Mesodermal cell (in vitro differentiated cells): ENCODE measurements at regions not wholly inside any gene's neighbourhood (a gene's known extent, or its start where the extent isn't known, plus 50 kb on each side); places are given as distances from the start of the nearest gene placed in this dataset.

Source experiments
- H3K27ac ChIP-seq: 2 replicates; pipeline ENCODE4 v1.7.0; 2013; ENCODE audit warnings: mild to moderate bottlenecking, low read depth, low read length, moderate library complexity; ENCODE audit not compliant: severe bottlenecking
- H3K36me3 ChIP-seq: 2 replicates; pipeline ENCODE4 v1.7.1; 2013; ENCODE audit warnings: mild to moderate bottlenecking, low read length, moderate library complexity; ENCODE audit not compliant: control insufficient read depth, insufficient read depth
- H3K4me1 ChIP-seq: one replicate; pipeline ENCODE4 v1.7.1; 2013; ENCODE audit warnings: mild to moderate bottlenecking, low read length; ENCODE audit not compliant: insufficient read depth, control insufficient read depth, poor library complexity, severe bottlenecking
- H3K4me3 ChIP-seq: 2 replicates; pipeline ENCODE4 v1.7.0; 2013; ENCODE audit warnings: low read length, control low read depth, mild to moderate bottlenecking; ENCODE audit not compliant: insufficient read depth, poor library complexity, severe bottlenecking; ENCODE audit errors: extremely low read depth
- H3K9me3 ChIP-seq: 2 replicates; pipeline ENCODE4 v1.7.1; 2013; ENCODE audit warnings: mild to moderate bottlenecking, low read length, moderate library complexity; ENCODE audit not compliant: control insufficient read depth
- WGBS, 2 experiments: methylation state at CpG; one replicate each; pipeline ENCODE4 v1.1.5; 2013; ENCODE audit warnings: missing lambda C conversion rate in 2 of 2; ENCODE audit not compliant: insufficient coverage in 2 of 2; 5-methylcytosine and 5-hydroxymethylcytosine counted together

- Histone ChIP-seq H3K36me3 (no peaks in the 10 kb centered on the region), H3K27ac (no peak overlapping the region), H3K9me3 (no peaks in the 10 kb centered on the region), H3K4me1 (peaks cover 4% of the 10 kb centered on the region), H3K4me3 (no peak overlapping the region)
- no CpG with 5 or more reads among the region's 4 CpGs for WGBS, 2 experiments
These were observed 524.8 kb upstream of the MAN1A1 start for GRCh38 chr6:119874381-119874780.

DNA sequence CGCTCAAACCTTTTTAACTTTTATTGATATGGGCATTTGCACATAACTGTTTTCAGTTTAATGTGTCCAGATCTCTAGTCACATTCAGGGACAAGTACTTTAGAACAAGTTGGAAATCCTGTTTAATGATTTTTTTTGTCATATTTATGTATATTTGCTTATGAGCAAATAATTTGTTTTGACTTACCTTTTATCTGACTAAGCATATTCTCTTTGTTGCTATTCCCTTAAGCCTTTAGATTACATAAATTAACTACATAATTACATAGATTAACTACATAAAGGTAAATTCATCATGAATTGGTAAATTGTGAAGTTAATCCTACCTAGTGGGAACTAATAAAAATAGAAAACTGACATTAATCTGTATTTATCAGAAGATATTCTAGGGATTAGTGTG lies 523.5 kb upstream of the MAN1A1 start:
- Histone ChIP-seq H3K9me3 (no peaks in the 10 kb centered on the region), H3K4me3 (no peak overlapping the region), H3K27ac (no peak overlapping the region), H3K4me1 (peaks cover 4% of the 10 kb centered on the region), H3K36me3 (no peaks in the 10 kb centered on the region)
- no CpG with 5 or more reads among the region's 1 CpG for WGBS, 2 experiments

GRCh38 chr6:119871520-119871919 lies 522.0 kb upstream of the MAN1A1 start:
- H3K4me1 ChIP-seq: peaks cover 4% of the 10 kb centered on the region
- no peak overlapping the region for H3K4me3 ChIP-seq
- H3K9me3 ChIP-seq: no peaks in the 10 kb centered on the region
- no peak overlapping the region for H3K27ac ChIP-seq
- no peaks in the 10 kb centered on the region for H3K36me3 ChIP-seq
- 80 to 83% methylated on average over 1 of the region's 2 CpGs for WGBS, 2 experiments

DNA sequence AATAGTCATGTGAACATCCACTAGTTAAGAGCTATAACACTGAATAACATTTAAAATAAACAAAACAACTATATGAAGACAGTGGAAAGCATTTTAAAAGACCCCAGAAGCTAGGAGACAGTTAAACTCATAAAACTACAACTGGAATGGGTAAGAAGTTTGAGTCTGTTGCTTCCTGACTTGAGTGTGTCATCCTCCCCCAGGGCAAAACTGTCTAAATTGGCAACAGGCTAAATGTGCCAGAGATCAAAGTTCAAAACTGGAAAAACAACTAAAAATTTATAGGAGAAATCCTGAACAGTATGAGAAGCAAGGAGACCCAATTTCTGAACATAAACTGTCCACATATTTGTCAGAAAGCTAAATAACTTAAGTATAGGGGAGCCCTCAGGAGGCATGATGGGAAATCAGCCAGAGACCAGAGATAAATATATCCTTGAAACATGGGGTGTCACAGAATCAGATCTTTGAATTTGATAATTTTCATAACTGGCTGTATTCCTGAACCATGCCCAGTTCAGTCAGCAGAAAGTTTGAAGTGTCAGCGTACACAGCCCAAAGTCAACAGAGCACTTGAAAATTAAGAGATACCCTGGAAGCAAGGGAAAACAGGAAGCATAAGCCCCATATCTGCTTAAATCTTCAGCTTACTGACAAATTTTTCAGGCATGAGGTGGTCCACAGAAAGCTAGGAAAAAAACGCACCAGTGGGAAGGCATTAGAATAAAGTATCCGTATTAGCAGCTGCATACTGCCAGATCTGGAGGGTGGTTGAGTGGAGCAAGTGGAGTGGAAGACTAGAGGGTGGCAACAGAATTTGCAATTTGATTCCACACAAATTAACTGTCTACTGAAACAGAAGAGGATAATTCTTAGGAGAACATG lies 516.1 kb upstream of the MAN1A1 start:
- no peak overlapping the region for H3K27ac ChIP-seq
- H3K36me3 ChIP-seq: no peaks in the 10 kb centered on the region
- 84 to 85% methylated on average over 3 of the region's 3 CpGs for WGBS, 2 experiments
- H3K4me3 ChIP-seq: no peak overlapping the region
- no peaks in the 10 kb centered on the region for H3K4me1 ChIP-seq
- no peaks in the 10 kb centered on the region for H3K9me3 ChIP-seq

DNA sequence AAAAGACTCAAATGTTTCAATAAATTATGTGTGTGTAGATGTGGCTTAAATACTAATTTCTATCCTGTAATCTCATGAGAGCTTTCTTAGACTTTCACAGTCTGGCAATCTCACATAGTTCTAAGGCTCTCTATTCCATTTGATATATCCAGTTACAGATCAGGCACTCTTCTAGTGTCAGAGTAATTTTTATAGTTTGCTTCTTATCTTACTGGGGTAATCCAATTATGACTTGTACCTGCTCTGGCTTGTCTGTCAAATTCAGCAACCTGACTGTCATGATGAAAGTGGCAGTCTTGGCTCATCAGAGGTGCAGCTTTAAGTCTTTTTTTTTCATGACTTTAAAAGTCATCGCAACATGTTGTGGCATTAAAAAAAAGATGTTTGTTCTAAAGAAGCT lies 513.2 kb upstream of the MAN1A1 start:
- Histone ChIP-seq H3K27ac (no peak overlapping the region), H3K36me3 (no peaks in the 10 kb centered on the region), H3K9me3 (no peaks in the 10 kb centered on the region), H3K4me3 (no peak overlapping the region), H3K4me1 (no peaks in the 10 kb centered on the region)
- WGBS, 2 experiments: 100% methylated on average over 1 of the region's 1 CpG; no CpG with 5 or more reads in 1 of the 2 experiments

DNA sequence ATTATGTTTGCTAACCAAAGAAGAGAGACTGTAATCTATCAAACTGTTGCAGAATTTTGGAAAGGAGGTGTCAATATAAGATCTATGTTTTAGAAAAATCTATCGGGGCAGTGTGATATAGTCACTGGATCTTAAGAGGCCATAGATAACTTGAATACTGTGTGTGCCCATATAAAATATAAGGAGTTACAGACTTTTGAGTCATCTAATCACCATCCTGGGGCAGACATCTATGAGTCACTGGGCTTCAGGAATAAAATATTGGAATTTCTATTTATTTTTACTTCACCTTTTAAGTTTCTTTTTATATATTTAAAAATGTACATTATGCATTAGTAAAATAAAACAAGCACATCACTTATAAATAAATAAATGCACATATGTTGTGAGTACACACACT lies 509.3 kb upstream of the MAN1A1 start:
- Histone ChIP-seq H3K4me3 (no peak overlapping the region), H3K9me3 (no peaks in the 10 kb centered on the region), H3K27ac (no peak overlapping the region), H3K36me3 (no peaks in the 10 kb centered on the region), H3K4me1 (no peaks in the 10 kb centered on the region)
- WGBS, 2 experiments: 100% methylated on average over 1 of the region's 1 CpG; no CpG with 5 or more reads in 1 of the 2 experiments

DNA sequence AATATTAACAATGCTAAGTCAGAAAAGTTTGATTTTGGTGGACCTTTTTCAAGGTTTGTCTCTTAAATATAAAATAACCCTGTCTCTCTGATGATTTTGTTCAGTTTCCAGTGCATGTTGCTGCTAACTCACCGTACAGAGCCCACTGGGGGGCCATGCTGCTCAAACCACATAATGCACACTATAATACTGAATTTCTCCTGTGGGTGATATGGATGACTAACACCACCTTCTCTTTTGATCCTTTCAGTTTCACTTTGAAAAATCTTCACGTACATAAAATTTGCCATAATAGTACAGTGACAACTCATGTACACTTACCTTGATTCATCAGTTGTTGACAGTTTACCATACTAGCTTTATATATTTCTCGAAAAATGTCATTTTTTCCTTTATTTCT lies 506.6 kb upstream of the MAN1A1 start:
- 87 to 94% methylated on average over 2 to 3 of the region's 3 CpGs for WGBS, 2 experiments
- Histone ChIP-seq H3K4me3 (no peak overlapping the region), H3K4me1 (no peaks in the 10 kb centered on the region), H3K9me3 (no peaks in the 10 kb centered on the region), H3K36me3 (no peaks in the 10 kb centered on the region), H3K27ac (no peak overlapping the region)

DNA sequence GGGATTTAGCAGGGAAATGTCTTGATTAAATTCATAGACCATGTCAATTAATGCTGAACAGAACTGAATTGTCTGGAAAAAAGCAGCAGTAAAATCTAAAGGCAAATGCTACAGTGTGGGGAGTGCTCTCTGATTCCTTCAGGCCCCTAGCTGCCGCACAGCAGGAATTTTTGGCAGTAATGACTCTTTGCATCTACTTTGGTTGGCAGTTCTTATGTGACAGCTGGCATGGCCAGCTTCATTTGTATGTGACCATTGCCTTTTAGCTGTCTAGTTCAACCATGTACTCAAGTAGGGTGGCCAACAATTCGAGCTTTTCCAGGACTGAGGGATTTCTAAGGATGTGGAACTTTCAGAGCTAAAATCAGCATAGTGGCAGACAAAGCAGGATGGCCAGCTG lies 499.1 kb upstream of the MAN1A1 start:
- WGBS, 2 experiments: 60 to 67% methylated on average over 1 to 2 of the region's 2 CpGs
- no peaks in the 10 kb centered on the region for H3K9me3 ChIP-seq
- H3K36me3 ChIP-seq: no peaks in the 10 kb centered on the region
- no peaks in the 10 kb centered on the region for H3K4me1 ChIP-seq
- H3K27ac ChIP-seq: no peak overlapping the region
- no peak overlapping the region for H3K4me3 ChIP-seq

DNA sequence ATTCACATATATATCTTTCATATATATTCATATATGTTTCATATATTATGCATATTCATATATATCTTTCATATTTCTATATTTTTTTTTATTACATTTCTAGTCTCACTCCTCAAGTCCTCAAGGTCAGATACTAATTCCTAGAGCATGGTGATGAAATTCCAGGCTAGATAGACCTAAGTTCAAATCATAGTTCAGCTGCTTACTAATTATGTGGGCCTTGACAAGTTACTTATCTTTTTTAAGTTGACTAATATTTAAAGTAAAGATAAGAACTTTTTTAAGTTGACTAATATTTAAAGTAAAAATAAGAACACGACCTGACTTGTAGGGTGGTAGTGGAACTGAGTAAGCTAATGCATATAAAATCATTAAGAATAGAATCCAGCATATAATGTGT lies 495.6 kb upstream of the MAN1A1 start:
- no peaks in the 10 kb centered on the region for H3K36me3 ChIP-seq
- WGBS, 2 experiments: no CpG with 5 or more reads among the region's 1 CpG

DNA sequence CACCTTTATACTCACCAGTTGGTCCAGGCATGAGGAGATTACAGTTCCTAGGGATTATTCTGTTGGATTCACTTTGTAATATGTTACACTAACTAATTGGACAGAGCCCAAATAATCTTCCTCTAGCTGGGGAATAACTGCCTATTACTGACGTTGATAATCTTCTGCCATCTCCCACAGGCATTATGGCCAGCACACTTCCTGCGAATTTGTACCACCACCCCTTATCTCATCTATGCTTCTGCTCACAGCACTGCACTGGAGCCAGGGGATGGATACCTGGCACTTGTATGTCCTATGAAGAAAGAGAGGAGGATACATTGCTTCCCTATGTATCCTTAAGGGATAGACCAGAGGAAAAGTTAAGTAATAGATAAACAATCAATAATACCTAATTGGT lies 494.8 kb upstream of the MAN1A1 start:
- Histone ChIP-seq H3K4me3 (no peak overlapping the region), H3K4me1 (no peaks in the 10 kb centered on the region), H3K36me3 (no peaks in the 10 kb centered on the region), H3K27ac (no peak overlapping the region), H3K9me3 (no peaks in the 10 kb centered on the region)
- WGBS, 2 experiments: 100% methylated on average over 1 of the region's 2 CpGs; no CpG with 5 or more reads in 1 of the 2 experiments

More for the DNA sequence above, 495.6 kb upstream of the MAN1A1 start:
- no peak overlapping the region for H3K27ac ChIP-seq
- no peaks in the 10 kb centered on the region for H3K9me3 ChIP-seq
- no peaks in the 10 kb centered on the region for H3K4me1 ChIP-seq
- no peak overlapping the region for H3K4me3 ChIP-seq

DNA sequence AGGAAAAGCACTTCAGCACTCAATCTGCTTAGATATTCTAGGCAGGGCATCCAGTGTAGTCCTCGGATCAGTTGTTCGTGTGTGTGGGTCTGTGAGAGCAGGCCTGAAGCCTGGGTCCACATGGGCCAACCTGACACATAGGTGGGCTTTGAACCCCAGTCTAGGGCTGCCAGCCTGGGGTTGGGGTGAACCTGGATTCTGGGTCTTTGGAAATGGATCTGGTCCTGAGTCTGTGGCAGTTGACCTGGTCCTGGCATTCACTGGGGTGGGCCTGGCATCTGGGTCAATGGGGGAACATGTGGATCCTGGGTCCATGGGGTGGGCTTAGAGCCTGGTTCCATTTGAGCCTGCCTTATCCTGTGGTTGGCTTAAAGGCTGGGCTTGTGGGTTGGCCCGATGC lies 492.6 kb upstream of the MAN1A1 start:
- H3K27ac ChIP-seq: no peak overlapping the region
- no peaks in the 10 kb centered on the region for H3K36me3 ChIP-seq
- H3K9me3 ChIP-seq: no peaks in the 10 kb centered on the region
- no peak overlapping the region for H3K4me3 ChIP-seq
- 50 to 75% methylated on average over 2 to 3 of the region's 3 CpGs for WGBS, 2 experiments
- H3K4me1 ChIP-seq: no peaks in the 10 kb centered on the region
